Loucy (cell line): ENCODE measurements at regions not wholly inside any gene's neighbourhood (a gene's known extent, or its start where the extent isn't known, plus 50 kb on each side); places are given as distances from the start of the nearest gene placed in this dataset.

Experiments used
- H2AFZ ChIP-seq: fragments of 200-600 bp; sonication (generic); 2 replicates; pipeline ENCODE4 v1.6.0; 2016; ENCODE audit warnings: antibody characterized with exemption, mild to moderate bottlenecking, low read length, moderate library complexity
- H3F3A ChIP-seq: fragments of 200-600 bp; 2 replicates; pipeline ENCODE4 v1.6.0; 2016; ENCODE audit warnings: antibody characterized with exemption, low read depth, mild to moderate bottlenecking
- H3K27me3 ChIP-seq: fragments of 200-600 bp; sonication (generic); 2 replicates; pipeline ENCODE4 v1.6.1; 2014; ENCODE audit warnings: low read length, mild to moderate bottlenecking; ENCODE audit not compliant: insufficient read depth, poor library complexity, severe bottlenecking
- H3K36me3 ChIP-seq: fragments of 200-600 bp; sonication (generic); 2 replicates; pipeline ENCODE4 v1.6.1; 2016; ENCODE audit warnings: low read length; ENCODE audit not compliant: insufficient read depth
- H3K4me1 ChIP-seq: fragments of 200-600 bp; sonication (generic); 2 replicates; pipeline ENCODE4 v1.5.1; 2014; ENCODE audit warnings: low read length, mild to moderate bottlenecking; ENCODE audit not compliant: insufficient read depth, poor library complexity, severe bottlenecking
- H3K4me2 ChIP-seq: fragments of 200-600 bp; sonication (generic); 2 replicates; pipeline ENCODE4 v1.6.0; 2014; ENCODE audit warnings: antibody characterized with exemption, low read length, low read depth, mild to moderate bottlenecking; ENCODE audit not compliant: poor library complexity, severe bottlenecking
- H3K4me3 ChIP-seq: fragments of 200-600 bp; sonication (generic); 2 replicates; pipeline ENCODE4 v1.5.1; 2014; ENCODE audit warnings: low read length, mild to moderate bottlenecking, mixed read lengths; ENCODE audit not compliant: poor library complexity, severe bottlenecking
- H3K79me2 ChIP-seq: fragments of 200-600 bp; sonication (generic); 2 replicates; pipeline ENCODE4 v1.6.1; 2014; ENCODE audit warnings: low read length; ENCODE audit not compliant: insufficient read depth
- H3K9ac ChIP-seq: fragments of 200-600 bp; sonication (generic); 2 replicates; pipeline ENCODE4 v1.6.0; 2014; ENCODE audit warnings: mild to moderate bottlenecking, low read depth, low read length, moderate library complexity; ENCODE audit not compliant: poor library complexity, severe bottlenecking
- H3K9me2 ChIP-seq: fragments of 200-600 bp; sonication (generic); replicated peaks from 2 replicates; pipeline ENCODE4 v1.6.1; 2016; ENCODE audit warnings: low read depth, low read length, mixed read lengths
- H3K9me3 ChIP-seq: fragments of 200-600 bp; sonication (generic); 2 replicates; pipeline ENCODE4 v1.6.1; 2014; ENCODE audit warnings: mild to moderate bottlenecking, antibody characterized with exemption, low read length, low read depth; ENCODE audit not compliant: insufficient read depth
- H4K20me1 ChIP-seq: fragments of 200-600 bp; sonication (generic); 2 replicates; pipeline ENCODE4 v1.6.0; 2014; ENCODE audit warnings: antibody characterized with exemption, low read length, mild to moderate bottlenecking; ENCODE audit not compliant: insufficient read depth, poor library complexity, severe bottlenecking
- EZH2phosphoT487 ChIP-seq: fragments of 200-600 bp; IDR thresholded peaks from 2 replicates; pipeline ENCODE4 v1.6.1; 2018; ENCODE audit warnings: antibody characterized with exemption, mild to moderate bottlenecking, moderate library complexity, borderline replicate concordance
- TF ChIP-seq, protein P1 (sequence below): fragments of 200-600 bp; sonication (generic); conservative IDR thresholded peaks from 2 replicates; pipeline ENCODE4 v1.5.1; 2014; ENCODE audit warnings: mild to moderate bottlenecking, antibody characterized with exemption, low read length

- H3K4me2 ChIP-seq: no peak overlapping the region
- no peaks in the 10 kb centered on the region for H3K79me2 ChIP-seq
- no peak for TF ChIP-seq EZH2phosphoT487
- TF ChIP-seq, protein P1, sequence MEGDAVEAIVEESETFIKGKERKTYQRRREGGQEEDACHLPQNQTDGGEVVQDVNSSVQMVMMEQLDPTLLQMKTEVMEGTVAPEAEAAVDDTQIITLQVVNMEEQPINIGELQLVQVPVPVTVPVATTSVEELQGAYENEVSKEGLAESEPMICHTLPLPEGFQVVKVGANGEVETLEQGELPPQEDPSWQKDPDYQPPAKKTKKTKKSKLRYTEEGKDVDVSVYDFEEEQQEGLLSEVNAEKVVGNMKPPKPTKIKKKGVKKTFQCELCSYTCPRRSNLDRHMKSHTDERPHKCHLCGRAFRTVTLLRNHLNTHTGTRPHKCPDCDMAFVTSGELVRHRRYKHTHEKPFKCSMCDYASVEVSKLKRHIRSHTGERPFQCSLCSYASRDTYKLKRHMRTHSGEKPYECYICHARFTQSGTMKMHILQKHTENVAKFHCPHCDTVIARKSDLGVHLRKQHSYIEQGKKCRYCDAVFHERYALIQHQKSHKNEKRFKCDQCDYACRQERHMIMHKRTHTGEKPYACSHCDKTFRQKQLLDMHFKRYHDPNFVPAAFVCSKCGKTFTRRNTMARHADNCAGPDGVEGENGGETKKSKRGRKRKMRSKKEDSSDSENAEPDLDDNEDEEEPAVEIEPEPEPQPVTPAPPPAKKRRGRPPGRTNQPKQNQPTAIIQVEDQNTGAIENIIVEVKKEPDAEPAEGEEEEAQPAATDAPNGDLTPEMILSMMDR: no peak
- no peaks in the 10 kb centered on the region for H3K36me3 ChIP-seq
- H3K9me2 ChIP-seq: no peaks in the 10 kb centered on the region
- no peaks in the 10 kb centered on the region for H3K27me3 ChIP-seq
- no peak overlapping the region for H3K4me3 ChIP-seq
- no peaks in the 10 kb centered on the region for H3K9me3 ChIP-seq
- no peak overlapping the region for H2AFZ ChIP-seq
- H3K4me1 ChIP-seq: no peaks in the 10 kb centered on the region
- no peaks in the 10 kb centered on the region for H3F3A ChIP-seq
- H4K20me1 ChIP-seq: no peaks in the 10 kb centered on the region
- no peak overlapping the region for H3K9ac ChIP-seq
These were observed 57.2 kb downstream of the NKX6-1 start for GRCh38 chr4:84441758-84442377.

DNA sequence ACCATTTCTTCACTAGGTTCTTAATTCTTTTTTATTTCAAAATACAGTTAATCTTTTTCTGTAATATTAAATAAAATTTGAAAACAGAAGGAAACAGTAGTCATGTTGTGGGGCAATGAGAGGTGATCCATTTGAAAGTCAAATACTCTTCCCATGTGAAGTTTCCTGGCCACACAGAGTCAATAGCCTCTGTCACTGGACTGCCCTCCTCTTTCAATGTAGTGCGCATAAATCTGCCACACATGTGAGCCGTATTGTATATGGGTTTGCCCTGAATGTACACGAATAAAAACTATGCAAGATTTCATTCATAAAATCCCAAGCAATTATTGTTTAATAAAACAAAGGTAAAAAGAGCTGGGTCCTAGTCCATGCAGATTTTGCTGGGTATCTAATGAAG lies 59.1 kb downstream of the NKX6-1 start:
- Histone ChIP-seq H3K9me3 (no peaks in the 10 kb centered on the region), H3K9ac (no peak overlapping the region), H3F3A (no peaks in the 10 kb centered on the region), H3K79me2 (no peaks in the 10 kb centered on the region), H3K36me3 (no peaks in the 10 kb centered on the region), H3K4me1 (no peaks in the 10 kb centered on the region), H3K4me3 (no peak overlapping the region), H2AFZ (no peak overlapping the region), H3K4me2 (no peak overlapping the region), H3K9me2 (no peaks in the 10 kb centered on the region), H3K27me3 (no peaks in the 10 kb centered on the region), H4K20me1 (no peaks in the 10 kb centered on the region)
- TF ChIP-seq, protein P1: no peak
- TF ChIP-seq EZH2phosphoT487: no peak

DNA sequence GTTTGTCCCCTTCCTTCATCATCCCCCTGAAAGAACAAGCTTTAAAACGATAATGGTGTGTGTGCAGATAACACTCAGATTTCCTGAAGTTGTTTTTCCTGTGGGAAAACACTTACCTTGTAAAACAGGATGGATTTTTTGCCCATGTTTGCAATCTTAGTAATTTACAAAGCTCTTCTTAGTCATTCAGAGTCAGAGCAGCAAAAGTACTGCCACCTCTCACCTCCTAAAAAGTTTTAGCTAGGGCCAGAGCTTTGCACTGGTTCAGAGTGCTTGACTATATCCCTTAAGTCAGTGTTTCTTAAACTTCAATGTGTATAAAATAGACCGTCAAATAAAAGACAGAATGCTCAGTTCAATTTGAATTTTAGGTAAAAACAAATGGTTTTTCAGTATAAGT lies 62.3 kb downstream of the NKX6-1 start:
- Histone ChIP-seq H3K9me3 (no peaks in the 10 kb centered on the region), H4K20me1 (no peaks in the 10 kb centered on the region), H3K4me1 (no peaks in the 10 kb centered on the region), H3K4me2 (no peak overlapping the region), H3K36me3 (no peaks in the 10 kb centered on the region), H3K27me3 (no peaks in the 10 kb centered on the region), H3F3A (no peaks in the 10 kb centered on the region), H3K9ac (no peak overlapping the region), H3K9me2 (no peaks in the 10 kb centered on the region), H3K79me2 (no peaks in the 10 kb centered on the region), H3K4me3 (no peak overlapping the region), H2AFZ (no peak overlapping the region)
- TF ChIP-seq, protein P1: no peak
- no peak for TF ChIP-seq EZH2phosphoT487
